ENCODE measurements at regions not wholly inside any gene's neighbourhood (a gene's known extent, or its start where the extent isn't known, plus 50 kb on each side); places are given as distances from the start of the nearest gene placed in this dataset.

- peak overlapping the region; percentile 67 for H3K27ac Mint-ChIP-seq (ENCODE audit: unreplicated experiment)
- H3K36me3 Mint-ChIP-seq (ENCODE audit: insufficient read depth, unreplicated experiment) = peaks cover 11% of the 10 kb centered on the region
- H3K4me1 Mint-ChIP-seq (ENCODE audit: low read depth, unreplicated experiment) = peaks cover 88% of the 10 kb centered on the region
- no peaks in the 10 kb centered on the region for H3K27me3 Mint-ChIP-seq (ENCODE audit: unreplicated experiment)
- no peak for DNase-seq
- no peaks in the 10 kb centered on the region for H3K9me3 Mint-ChIP-seq (ENCODE audit: low read depth, unreplicated experiment)
- no TSS peak for BruUV-seq (replicated peaks)
- H3K4me3 Mint-ChIP-seq (ENCODE audit: low read depth, unreplicated experiment) = no peak overlapping the region
- TF ChIP-seq CTCF (IDR thresholded peaks at IDR 0.05; ENCODE audit: unreplicated experiment) = no peak
- intact Hi-C loops (cut with micrococcal nuclease; ENCODE audit: unreplicated experiment) = no loop called here
- CTCF ChIA-PET = no interaction called here
These were observed 101.5 kb upstream of the DSEL start for GRCh38 chr18:67618061-67618460.

- peaks cover 4% of the 10 kb centered on the region for H3K9me3 Mint-ChIP-seq (ENCODE audit: low read depth, unreplicated experiment)
- CTCF ChIA-PET = no interaction called here
These were observed 99.4 kb upstream of the DSEL start for GRCh38 chr18:67615876-67616275.

GRCh38 chr18:67613731-67614130 lies 97.2 kb upstream of the DSEL start:
- BruUV-seq (replicated peaks) = no TSS peak
- intact Hi-C loops (cut with micrococcal nuclease; ENCODE audit: unreplicated experiment) = no loop called here
- no peak overlapping the region for H3K4me3 Mint-ChIP-seq (ENCODE audit: low read depth, unreplicated experiment)

More at GRCh38 chr18:67615876-67616275, 99.4 kb upstream of the DSEL start:
- Mint-ChIP-seq H3K4me3 (ENCODE audit: low read depth, unreplicated experiment) (no peak overlapping the region), H3K4me1 (ENCODE audit: low read depth, unreplicated experiment) (peaks cover 67% of the 10 kb centered on the region), H3K36me3 (ENCODE audit: insufficient read depth, unreplicated experiment) (peaks cover 1% of the 10 kb centered on the region), H3K27ac (ENCODE audit: unreplicated experiment) (no peak overlapping the region), H3K27me3 (ENCODE audit: unreplicated experiment) (no peaks in the 10 kb centered on the region)
- no peak for DNase-seq
- TF ChIP-seq CTCF (IDR thresholded peaks at IDR 0.05; ENCODE audit: unreplicated experiment) = no peak
- intact Hi-C loops (cut with micrococcal nuclease; ENCODE audit: unreplicated experiment) = no loop called here
- BruUV-seq (replicated peaks) = no TSS peak

GRCh38 chr18:67612281-67612680 lies 95.8 kb upstream of the DSEL start:
- no peaks in the 10 kb centered on the region for H3K36me3 Mint-ChIP-seq (ENCODE audit: insufficient read depth, unreplicated experiment)
- no TSS peak for BruUV-seq (replicated peaks)
- no peak overlapping the region for H3K4me3 Mint-ChIP-seq (ENCODE audit: low read depth, unreplicated experiment)
- DNase-seq = no peak
- no peak overlapping the region for H3K27ac Mint-ChIP-seq (ENCODE audit: unreplicated experiment)
- CTCF ChIA-PET = no interaction called here
- H3K27me3 Mint-ChIP-seq (ENCODE audit: unreplicated experiment) = no peaks in the 10 kb centered on the region
- intact Hi-C loops (cut with micrococcal nuclease; ENCODE audit: unreplicated experiment) = no loop called here
- peaks cover 4% of the 10 kb centered on the region for H3K9me3 Mint-ChIP-seq (ENCODE audit: low read depth, unreplicated experiment)
- H3K4me1 Mint-ChIP-seq (ENCODE audit: low read depth, unreplicated experiment) = peaks cover 43% of the 10 kb centered on the region
- no peak for TF ChIP-seq CTCF (IDR thresholded peaks at IDR 0.05; ENCODE audit: unreplicated experiment)

More at GRCh38 chr18:67613731-67614130, 97.2 kb upstream of the DSEL start:
- no peak for TF ChIP-seq CTCF (IDR thresholded peaks at IDR 0.05; ENCODE audit: unreplicated experiment)
- H3K4me1 Mint-ChIP-seq (ENCODE audit: low read depth, unreplicated experiment) = peaks cover 54% of the 10 kb centered on the region
- H3K27me3 Mint-ChIP-seq (ENCODE audit: unreplicated experiment) = no peaks in the 10 kb centered on the region
- H3K27ac Mint-ChIP-seq (ENCODE audit: unreplicated experiment) = no peak overlapping the region
- H3K9me3 Mint-ChIP-seq (ENCODE audit: low read depth, unreplicated experiment) = peaks cover 4% of the 10 kb centered on the region
- no peak for DNase-seq
- CTCF ChIA-PET = no interaction called here
- no peaks in the 10 kb centered on the region for H3K36me3 Mint-ChIP-seq (ENCODE audit: insufficient read depth, unreplicated experiment)
